Esophagus squamous epithelium (tissue), 4 donors: ENCODE measurements at regions not wholly inside any gene's neighbourhood (a gene's known extent, or its start where the extent isn't known, plus 50 kb on each side); places are given as distances from the start of the nearest gene placed in this dataset.

Source experiments
- CTCF ChIP-seq, 6 experiments: fragments of 450-650 bp in 4 of 6; fragments of 200-600 bp in 2 of 6; sonication (generic) in 2 of 6; IDR thresholded peaks; one replicate each; pipeline ENCODE4 v1.5.1; 2016 to 2019; ENCODE audit warnings: antibody characterized with exemption in 6 of 6, mild to moderate bottlenecking in 4 of 6, moderate library complexity in 4 of 6
- POLR2A ChIP-seq, 4 donors: fragments of 450-650 bp; IDR thresholded peaks; one replicate each; pipeline ENCODE4 v1.6.1; 2017; ENCODE audit warnings: antibody characterized with exemption in 4 of 4, mild to moderate bottlenecking in 4 of 4, moderate library complexity in 3 of 4

GRCh38 chr10:131678613-131679012 lies 222.2 kb upstream of the PPP2R2D start:
- no peak for TF ChIP-seq CTCF (IDR thresholded peaks at IDR 0.05)
- TF ChIP-seq POLR2A (IDR thresholded peaks at IDR 0.05), result no peak
